MM.1S (cell line): ENCODE measurements at regions not wholly inside any gene's neighbourhood (a gene's known extent, or its start where the extent isn't known, plus 50 kb on each side); places are given as distances from the start of the nearest gene placed in this dataset.

Experiments used
- DNase-seq: peaks from one replicate; pipeline ENCODE4 v3.0.0-alpha.2; 2015
- H2AFZ ChIP-seq: fragments of 300-600 bp; sonication (generic); 2 replicates; pipeline ENCODE4 v1.6.0; 2016; ENCODE audit warnings: antibody characterized with exemption, low read length
- H3F3A ChIP-seq: fragments of 300-600 bp; sonication (generic); 2 replicates; pipeline ENCODE4 v1.6.1; 2016; ENCODE audit warnings: mild to moderate bottlenecking, antibody characterized with exemption, low read length, moderate library complexity, mixed read lengths; ENCODE audit not compliant: insufficient read depth
- H3K27ac ChIP-seq: fragments of 300-600 bp; sonication (generic); 2 replicates; pipeline ENCODE4 v1.5.1; 2016; ENCODE audit warnings: mild to moderate bottlenecking, low read length
- H3K27me3 ChIP-seq: fragments of 300-600 bp; sonication (generic); replicated peaks from 2 replicates; pipeline ENCODE4 v1.6.0; 2016; ENCODE audit warnings: low read length; ENCODE audit not compliant: insufficient read depth
- H3K36me3 ChIP-seq: fragments of 300-600 bp; sonication (generic); replicated peaks from 2 replicates; pipeline ENCODE4 v1.6.1; 2016; ENCODE audit warnings: mild to moderate bottlenecking, low read length, mixed read lengths; ENCODE audit not compliant: insufficient read depth
- H3K4me1 ChIP-seq: fragments of 300-600 bp; sonication (generic); 2 replicates; pipeline ENCODE4 v1.6.1; 2016; ENCODE audit warnings: low read length, mixed read lengths
- H3K4me2 ChIP-seq: fragments of 300-600 bp; sonication (generic); 2 replicates; pipeline ENCODE4 v1.6.0; 2016; ENCODE audit warnings: low read depth, low read length
- H3K4me3 ChIP-seq: fragments of 300-600 bp; sonication (generic); 2 replicates; pipeline ENCODE4 v1.5.1; 2016; ENCODE audit warnings: low read length, mixed read lengths
- H3K79me2 ChIP-seq: fragments of 300-600 bp; sonication (generic); 2 replicates; pipeline ENCODE4 v1.6.1; 2016; ENCODE audit warnings: mixed run types, low read length, mixed read lengths
- H3K9ac ChIP-seq: fragments of 300-600 bp; sonication (generic); 2 replicates; pipeline ENCODE4 v1.6.1; 2016; ENCODE audit warnings: low read length, mixed read lengths
- H3K9me2 ChIP-seq: fragments of 300-600 bp; sonication (generic); replicated peaks from 2 replicates; pipeline ENCODE4 v1.6.1; 2016; ENCODE audit warnings: mild to moderate bottlenecking, low read length, mixed read lengths; ENCODE audit not compliant: insufficient read depth
- H3K9me3 ChIP-seq: fragments of 300-600 bp; sonication (generic); replicated peaks from 2 replicates; pipeline ENCODE4 v1.6.1; 2016; ENCODE audit warnings: mild to moderate bottlenecking, low read length, mixed read lengths; ENCODE audit not compliant: insufficient read depth
- H4K20me1 ChIP-seq: fragments of 300-600 bp; sonication (generic); 2 replicates; pipeline ENCODE4 v1.6.1; 2016; ENCODE audit warnings: mild to moderate bottlenecking, low read length, moderate library complexity, mixed read lengths; ENCODE audit not compliant: insufficient read depth
- CTCF ChIP-seq: fragments of 300-600 bp; sonication (generic); IDR thresholded peaks from 2 replicates; pipeline ENCODE4 v1.5.1; 2016; ENCODE audit warnings: antibody characterized with exemption, low read length, mixed read lengths
- EZH2 ChIP-seq: fragments of 300-600 bp; sonication (generic); optimal IDR thresholded peaks from 2 replicates; pipeline ENCODE3; 2017; ENCODE audit warnings: low read depth, mild to moderate bottlenecking, antibody characterized with exemption, low read length, mixed read lengths
- EZH2phosphoT487 ChIP-seq: fragments of 300-600 bp; sonication (generic); IDR thresholded peaks from 2 replicates; pipeline ENCODE4 v1.6.1; 2018; ENCODE audit warnings: antibody characterized with exemption, low read length

- Histone ChIP-seq H3K9me2 (no peaks in the 10 kb centered on the region), H3K4me3 (no peak overlapping the region), H3K9me3 (no peaks in the 10 kb centered on the region), H3K27me3 (no peaks in the 10 kb centered on the region), H3K27ac (no peak overlapping the region), H3K4me2 (no peak overlapping the region), H3K36me3 (no peaks in the 10 kb centered on the region), H3F3A (no peaks in the 10 kb centered on the region), H2AFZ (no peak overlapping the region), H3K9ac (no peak overlapping the region), H3K4me1 (no peaks in the 10 kb centered on the region), H3K79me2 (no peaks in the 10 kb centered on the region), H4K20me1 (no peaks in the 10 kb centered on the region)
- TF ChIP-seq EZH2 (no peak), EZH2phosphoT487 (no peak), CTCF (no peak)
- no peak for DNase-seq
Observed at GRCh38 chr10:108465871-108466641, 1301.5 kb upstream of the SORCS1 start.

GRCh38 chr10:108462005-108462404 lies 1297.5 kb upstream of the SORCS1 start:
- no peak overlapping the region for H3K4me3 ChIP-seq

GRCh38 chr10:108454793-108455192 lies 1290.3 kb upstream of the SORCS1 start:
- Histone ChIP-seq H3K4me3 (no peak overlapping the region), H3K9me3 (no peaks in the 10 kb centered on the region), H3K36me3 (no peaks in the 10 kb centered on the region), H3K4me2 (no peak overlapping the region), H2AFZ (no peak overlapping the region), H3K27me3 (no peaks in the 10 kb centered on the region), H3K79me2 (no peaks in the 10 kb centered on the region), H4K20me1 (no peaks in the 10 kb centered on the region), H3K27ac (no peak overlapping the region), H3K9ac (no peak overlapping the region), H3F3A (no peaks in the 10 kb centered on the region), H3K9me2 (no peaks in the 10 kb centered on the region), H3K4me1 (no peaks in the 10 kb centered on the region)
- TF ChIP-seq CTCF: no peak
- no peak for TF ChIP-seq EZH2
- TF ChIP-seq EZH2phosphoT487: no peak
- DNase-seq: no peak

More at GRCh38 chr10:108462005-108462404, 1297.5 kb upstream of the SORCS1 start:
- Histone ChIP-seq H3K79me2 (no peaks in the 10 kb centered on the region), H3K27me3 (no peaks in the 10 kb centered on the region), H4K20me1 (no peaks in the 10 kb centered on the region), H2AFZ (no peak overlapping the region), H3K36me3 (no peaks in the 10 kb centered on the region), H3K27ac (no peak overlapping the region), H3K4me2 (no peak overlapping the region), H3F3A (no peaks in the 10 kb centered on the region), H3K9ac (no peak overlapping the region), H3K4me1 (no peaks in the 10 kb centered on the region), H3K9me3 (no peaks in the 10 kb centered on the region), H3K9me2 (no peaks in the 10 kb centered on the region)
- DNase-seq: no peak
- TF ChIP-seq EZH2 (no peak), EZH2phosphoT487 (no peak), CTCF (no peak)
